Activated CD8-positive, alpha-beta memory T cell treated with anti-CD3 and anti-CD28 coated beads, Interleukin-2, amount 10 ng/mL, durations not matched to agents 7 days and 5 days (primary cell): ENCODE measurements at regions not wholly inside any gene's neighbourhood (a gene's known extent, or its start where the extent isn't known, plus 50 kb on each side); places are given as distances from the start of the nearest gene placed in this dataset.
A peak's percentile ranks its signal among the peaks of the same experiment; 100 is the strongest.
"Not testable (repeated sequence)": the region's sequence is repeated elsewhere in the genome, so short reads cannot be mapped to it uniquely, and the experiment has no call there.

Experiments
- ATAC-seq: fragments of 150-1000 bp; cut with Tn5 transposase; one replicate; pipeline ENCODE4 v1.10.0; 2021; ENCODE audit warnings: moderate library complexity
- CTCF ChIA-PET: fragments of 350-600 bp; sonication (Branson Sonifier 250); formaldehyde crosslinking; loops from one replicate; lab custom pipeline; 2021; ENCODE audit warnings: antibody characterized with exemption; lab: Charles Lee
- DNase-seq: peaks from one replicate; pipeline ENCODE4 v3.0.0-alpha.2; 2020
- H3K27ac Mint-ChIP-seq: one replicate; pipeline ENCODE4 v1.8.0; 2021; ENCODE audit warnings: mild to moderate bottlenecking, mixed read lengths
- H3K27me3 Mint-ChIP-seq: one replicate; pipeline ENCODE4 v1.8.0; 2021; ENCODE audit warnings: mixed read lengths
- H3K36me3 Mint-ChIP-seq: one replicate; pipeline ENCODE4 v1.8.0; 2021; ENCODE audit warnings: mild to moderate bottlenecking, mixed read lengths
- H3K4me1 Mint-ChIP-seq: one replicate; pipeline ENCODE4 v1.8.0; 2021; ENCODE audit warnings: mixed read lengths
- H3K4me3 Mint-ChIP-seq: one replicate; pipeline ENCODE4 v1.8.0; 2021; ENCODE audit warnings: mild to moderate bottlenecking, moderate library complexity, mixed read lengths
- H3K9me3 Mint-ChIP-seq: one replicate; pipeline ENCODE4 v1.8.0; 2022; ENCODE audit warnings: low read depth, mixed read lengths

- DNase-seq: no peak
- Mint-ChIP-seq H3K9me3 (no peaks in the 10 kb centered on the region), H3K27me3 (no peaks in the 10 kb centered on the region), H3K36me3 (peaks cover 6% of the 10 kb centered on the region), H3K4me3 (no peak overlapping the region), H3K4me1 (peaks cover 29% of the 10 kb centered on the region), H3K27ac (no peak overlapping the region)
- no peak for ATAC-seq
- CTCF ChIA-PET: interaction anchor here (1.2 kb wide), 1 partner anchor 77 kb away, joined by 4 read pairs; the partner anchor contains the start of gene PHLDA1
Observed at GRCh38 chr12:75954749-75955148, 76.8 kb downstream of the PHLDA1 start.

- no peak for ATAC-seq
- Mint-ChIP-seq H3K36me3 (peaks cover 4% of the 10 kb centered on the region), H3K4me1 (peaks cover 22% of the 10 kb centered on the region), H3K9me3 (no peaks in the 10 kb centered on the region), H3K27me3 (no peaks in the 10 kb centered on the region), H3K27ac (no peak overlapping the region), H3K4me3 (no peak overlapping the region)
- no peak for DNase-seq
- CTCF ChIA-PET: interaction anchor here (0.9 kb wide), 1 partner anchor 14 kb away, joined by 3 read pairs; no protein-coding TSS in a partner anchor
Observed at GRCh38 chr12:75954041-75954440, 77.5 kb downstream of the PHLDA1 start.

- peaks cover 4% of the 10 kb centered on the region for H3K36me3 Mint-ChIP-seq
- H3K4me3 Mint-ChIP-seq: no peak overlapping the region
- CTCF ChIA-PET: interaction anchor here (0.9 kb wide), 1 partner anchor 15 kb away, joined by 3 read pairs; no protein-coding TSS in a partner anchor
- H3K27ac Mint-ChIP-seq: no peak overlapping the region
- no peaks in the 10 kb centered on the region for H3K9me3 Mint-ChIP-seq
- ATAC-seq: no peak
- no peak for DNase-seq
- no peaks in the 10 kb centered on the region for H3K27me3 Mint-ChIP-seq
- peaks cover 16% of the 10 kb centered on the region for H3K4me1 Mint-ChIP-seq
Observed at GRCh38 chr12:75953312-75953906, 78.2 kb downstream of the PHLDA1 start.

GRCh38 chr12:75951399-75952278 lies 79.9 kb downstream of the PHLDA1 start:
- Mint-ChIP-seq H3K27me3 (no peaks in the 10 kb centered on the region), H3K4me3 (no peak overlapping the region), H3K27ac (no peak overlapping the region), H3K9me3 (no peaks in the 10 kb centered on the region), H3K4me1 (peaks cover 24% of the 10 kb centered on the region), H3K36me3 (peaks cover 4% of the 10 kb centered on the region)
- DNase-seq: no peak
- ATAC-seq: no peak
- CTCF ChIA-PET: interaction anchor here (0.7 to 1.3 kb wide), 4 partner anchors 17 to 115 kb away, joined by 3 to 4 read pairs (median 3); partner anchors contain the start of gene PHLDA1

GRCh38 chr12:75947156-75947723 lies 84.3 kb downstream of the PHLDA1 start:
- ATAC-seq (no peak), DNase-seq (no peak)
- Mint-ChIP-seq H3K9me3 (no peaks in the 10 kb centered on the region), H3K4me3 (no peak overlapping the region), H3K4me1 (peaks cover 41% of the 10 kb centered on the region), H3K27ac (no peak overlapping the region), H3K27me3 (no peaks in the 10 kb centered on the region), H3K36me3 (peaks cover 7% of the 10 kb centered on the region)
- CTCF ChIA-PET: interaction anchor here (1.2 to 3.5 kb wide), 2 partner anchors 14 to 85 kb away, joined by 3 to 13 read pairs; partner anchors contain the start of gene PHLDA1

- Mint-ChIP-seq H3K4me3 (no peak overlapping the region), H3K36me3 (peaks cover 9% of the 10 kb centered on the region), H3K4me1 (peaks cover 36% of the 10 kb centered on the region), H3K27me3 (no peaks in the 10 kb centered on the region), H3K9me3 (no peaks in the 10 kb centered on the region), H3K27ac (peak overlapping the region; percentile 99)
- DNase-seq: no peak
- CTCF ChIA-PET: interaction anchor here (1.2 to 2.7 kb wide), 4 partner anchors 11 to 89 kb away, joined by 3 to 10 read pairs (median 6); partner anchors contain the start of gene PHLDA1
- no peak for ATAC-seq
Observed at GRCh38 chr12:75945581-75945980, 86.0 kb downstream of the PHLDA1 start.

GRCh38 chr12:75944905-75945432 lies 86.6 kb downstream of the PHLDA1 start:
- Mint-ChIP-seq H3K9me3 (peaks cover under 1% of the 10 kb centered on the region), H3K4me3 (peak overlapping the region; percentile 43), H3K36me3 (peaks cover 12% of the 10 kb centered on the region), H3K27me3 (no peaks in the 10 kb centered on the region), H3K27ac (peak overlapping the region; percentile 99), H3K4me1 (peaks cover 38% of the 10 kb centered on the region)
- DNase-seq (no peak), ATAC-seq (no peak)
- CTCF ChIA-PET: interaction anchor here (1.2 to 2.7 kb wide), 4 partner anchors 10 to 90 kb away, joined by 3 to 10 read pairs (median 6); partner anchors contain the start of gene PHLDA1

- peak overlapping the region; percentile 99 for H3K27ac Mint-ChIP-seq
- peak; percentile 52 for DNase-seq
- CTCF ChIA-PET: interaction anchor here (1.0 to 2.7 kb wide), 9 partner anchors 10 to 417 kb away, joined by 3 to 10 read pairs (median 3); partner anchors contain the start of gene PHLDA1
Observed at GRCh38 chr12:75944097-75944904, 87.3 kb downstream of the PHLDA1 start.

GRCh38 chr12:75943730-75944096 lies 87.9 kb downstream of the PHLDA1 start:
- peaks cover 2% of the 10 kb centered on the region for H3K9me3 Mint-ChIP-seq
- ATAC-seq: no peak
- CTCF ChIA-PET: interaction anchor here (1.0 to 2.7 kb wide), 7 partner anchors 9 to 416 kb away, joined by 3 to 10 read pairs (median 3); partner anchors contain the start of gene PHLDA1

More at GRCh38 chr12:75944097-75944904, 87.3 kb downstream of the PHLDA1 start:
- Mint-ChIP-seq H3K4me3 (peak overlapping the region; percentile 43), H3K4me1 (peaks cover 40% of the 10 kb centered on the region), H3K36me3 (peaks cover 13% of the 10 kb centered on the region), H3K27me3 (no peaks in the 10 kb centered on the region), H3K9me3 (peaks cover 2% of the 10 kb centered on the region)
- peak; percentile 90 for ATAC-seq

GRCh38 chr12:75941661-75942060 lies 89.9 kb downstream of the PHLDA1 start:
- H3K27me3 Mint-ChIP-seq, CTCF ChIA-PET, H3K9me3 Mint-ChIP-seq, H3K4me3 Mint-ChIP-seq, DNase-seq, H3K27ac Mint-ChIP-seq, ATAC-seq: not testable (repeated sequence)
- H3K36me3 Mint-ChIP-seq: peaks cover 13% of the 10 kb centered on the region
- H3K4me1 Mint-ChIP-seq: peaks cover 32% of the 10 kb centered on the region

More at GRCh38 chr12:75943730-75944096, 87.9 kb downstream of the PHLDA1 start:
- no peak for DNase-seq
- peaks cover 13% of the 10 kb centered on the region for H3K36me3 Mint-ChIP-seq
- H3K27ac Mint-ChIP-seq: peak overlapping the region; percentile 99
- peak overlapping the region; percentile 43 for H3K4me3 Mint-ChIP-seq
- peaks cover 40% of the 10 kb centered on the region for H3K4me1 Mint-ChIP-seq
- H3K27me3 Mint-ChIP-seq: no peaks in the 10 kb centered on the region

GRCh38 chr12:75939016-75939642 lies 92.4 kb downstream of the PHLDA1 start:
- no peaks in the 10 kb centered on the region for H3K27me3 Mint-ChIP-seq

More at GRCh38 chr12:75939016-75939642, 92.4 kb downstream of the PHLDA1 start:
- CTCF ChIA-PET: interaction anchor here (1.1 to 3.0 kb wide), 2 partner anchors 30 to 91 kb away, joined by 3 to 14 read pairs; partner anchors contain the start of gene PHLDA1
- no peak overlapping the region for H3K4me3 Mint-ChIP-seq
- peaks cover 2% of the 10 kb centered on the region for H3K9me3 Mint-ChIP-seq
- DNase-seq (no peak), ATAC-seq (peak; percentile 22)
- H3K36me3 Mint-ChIP-seq: peaks cover 9% of the 10 kb centered on the region
- H3K4me1 Mint-ChIP-seq: peaks cover 21% of the 10 kb centered on the region
- no peak overlapping the region for H3K27ac Mint-ChIP-seq
